Bronchial epithelial cell (primary cell): ENCODE measurements at regions not wholly inside any gene's neighbourhood (a gene's known extent, or its start where the extent isn't known, plus 50 kb on each side); places are given as distances from the start of the nearest gene placed in this dataset.
A peak's percentile ranks its signal among the peaks of the same experiment; 100 is the strongest.
"Not testable (repeated sequence)": the region's sequence is repeated elsewhere in the genome, so short reads cannot be mapped to it uniquely, and the experiment has no call there.

Source experiments
- DNase-seq: peaks from one replicate; pipeline ENCODE4 v3.0.0-alpha.2; 2010; ENCODE audit warnings: low read depth
- FAIRE-seq: peaks from 2 replicates; lab custom pipeline; 2011; peaks lifted over from hg19 to GRCh38; lab: Jason Lieb, UNC
- H3K27me3 ChIP-seq: 2 replicates; pipeline ENCODE4 v1.5.1; 2011; ENCODE audit warnings: low read length; ENCODE audit not compliant: control insufficient read depth, insufficient read depth
- H3K36me3 ChIP-seq: 2 replicates; pipeline ENCODE4 v1.5.1; 2011; ENCODE audit warnings: low read length; ENCODE audit not compliant: control insufficient read depth, insufficient read depth
- H3K4me3 ChIP-seq: 2 replicates; pipeline ENCODE4 v1.5.1; 2011; ENCODE audit warnings: mild to moderate bottlenecking, low read depth, low read length, control low read depth
- CTCF ChIP-seq: IDR thresholded peaks from 2 replicates; pipeline ENCODE4 v1.5.1; 2011; ENCODE audit warnings: mild to moderate bottlenecking, moderate library complexity, low read length, control low read depth, inconsistent platforms; ENCODE audit not compliant: insufficient read depth, severe bottlenecking

GRCh38 chr2:61733563-61733962, 120.3 kb downstream of the FAM161A start:
- DNase-seq = peak; percentile 27
- no peak for TF ChIP-seq CTCF
- no peak for FAIRE-seq
- H3K27me3 ChIP-seq = no peaks in the 10 kb centered on the region
- H3K4me3 ChIP-seq = no peak overlapping the region
- H3K36me3 ChIP-seq = no peaks in the 10 kb centered on the region

DNA sequence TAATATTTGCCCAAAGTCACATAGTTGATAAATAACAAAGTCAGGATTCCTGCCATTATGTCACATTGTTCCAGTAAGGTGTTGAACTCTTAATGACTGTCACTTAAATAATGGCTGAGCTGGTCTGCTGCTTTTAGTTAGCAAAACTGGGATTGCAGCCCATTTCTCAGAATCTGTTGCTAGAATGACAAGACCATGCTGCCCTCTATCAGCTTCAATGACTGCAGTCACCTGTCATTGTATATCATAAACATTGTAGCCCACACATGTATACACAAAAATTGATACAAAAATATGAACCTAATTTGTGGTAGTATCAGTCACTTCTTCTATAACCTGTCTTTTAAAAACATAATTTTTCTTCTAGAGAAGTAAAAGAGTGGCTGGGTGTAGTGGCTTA, 121.1 kb downstream of the FAM161A start:
- DNase-seq = no peak
- TF ChIP-seq CTCF = no peak
- Histone ChIP-seq H3K4me3 (no peak overlapping the region), H3K36me3 (no peaks in the 10 kb centered on the region), H3K27me3 (no peaks in the 10 kb centered on the region)
- FAIRE-seq = no peak

DNA sequence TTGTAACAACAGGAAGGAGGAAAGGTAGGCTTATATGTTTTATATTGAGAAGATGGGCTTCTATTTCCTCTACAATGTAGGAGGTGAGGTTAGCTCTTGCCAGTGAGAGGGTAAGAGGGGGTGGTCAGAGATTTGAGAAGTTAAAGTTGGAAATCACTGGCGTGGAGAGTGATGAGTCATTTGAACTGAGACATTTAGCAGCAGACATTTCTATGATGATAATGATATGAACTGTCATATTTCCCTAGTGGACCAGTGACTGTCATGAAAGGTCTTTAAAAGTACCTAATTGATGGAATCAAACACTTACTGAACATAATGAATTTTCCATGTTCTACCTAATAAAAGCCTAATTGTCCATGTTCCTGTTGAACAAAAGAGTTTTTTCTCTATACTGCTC, 126.1 kb downstream of the FAM161A start:
- no peak for TF ChIP-seq CTCF
- FAIRE-seq (no peak), DNase-seq (peak; percentile 20)
- H3K27me3 ChIP-seq = no peaks in the 10 kb centered on the region
- no peaks in the 10 kb centered on the region for H3K36me3 ChIP-seq
- no peak overlapping the region for H3K4me3 ChIP-seq

- no peak for DNase-seq
- TF ChIP-seq CTCF = no peak
These were observed 127.2 kb downstream of the FAM161A start for GRCh38 chr2:61726456-61727209.

GRCh38 chr2:61723364-61723763, 130.5 kb downstream of the FAM161A start:
- H3K27me3 ChIP-seq, H3K36me3 ChIP-seq, H3K4me3 ChIP-seq, FAIRE-seq, DNase-seq: not testable (repeated sequence)

More at GRCh38 chr2:61726456-61727209, 127.2 kb downstream of the FAM161A start:
- Histone ChIP-seq H3K36me3 (no peaks in the 10 kb centered on the region), H3K27me3 (no peaks in the 10 kb centered on the region), H3K4me3 (no peak overlapping the region)
- no peak for FAIRE-seq

DNA sequence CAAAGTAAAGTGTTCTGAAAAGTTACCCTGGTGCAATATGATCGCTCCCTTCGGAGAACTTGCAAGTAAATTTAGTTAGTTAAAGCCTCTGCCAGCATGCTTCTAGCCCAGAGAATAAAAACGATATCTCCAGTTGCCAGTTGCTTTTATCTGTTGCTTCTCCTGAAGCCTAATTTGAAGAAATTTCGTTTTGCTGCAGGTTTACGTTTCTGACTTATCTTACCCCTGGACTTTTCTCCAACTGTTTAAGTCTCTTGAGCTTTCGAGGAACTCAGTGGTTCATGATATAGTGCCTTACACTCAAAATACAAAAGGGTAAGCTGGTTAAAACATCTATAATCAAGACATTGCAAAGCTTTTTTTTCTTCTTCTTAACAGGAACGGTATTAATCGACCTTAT, 131.1 kb downstream of the FAM161A start:
- DNase-seq (no peak), FAIRE-seq (no peak)
- no peak overlapping the region for H3K4me3 ChIP-seq
- no peaks in the 10 kb centered on the region for H3K36me3 ChIP-seq
- H3K27me3 ChIP-seq = no peaks in the 10 kb centered on the region
- TF ChIP-seq CTCF = no peak
